ENCODE measurements at regions not wholly inside any gene's neighbourhood (a gene's known extent, or its start where the extent isn't known, plus 50 kb on each side); places are given as distances from the start of the nearest gene placed in this dataset.

- no peak for TF ChIP-seq CTCF (IDR thresholded peaks at IDR 0.05 in 8 of 11, conservative IDR thresholded peaks at IDR 0.05 in 3 of 11)
- TF ChIP-seq POLR2A (IDR thresholded peaks at IDR 0.05): no peak
- no peak for TF ChIP-seq POLR2AphosphoS5 (IDR thresholded peaks at IDR 0.05)
These were observed 214.8 kb upstream of the SESN3 start for GRCh38 chr11:95445746-95446333.

Measured in spleen (tissue), 7 donors.